SU-DHL-6 (cell line): ENCODE measurements at regions not wholly inside any gene's neighbourhood (a gene's known extent, or its start where the extent isn't known, plus 50 kb on each side); places are given as distances from the start of the nearest gene placed in this dataset.

Source experiments
- H2AFZ ChIP-seq: fragments of 200-600 bp; sonication (generic); 2 replicates; pipeline ENCODE4 v1.6.1; 2014; ENCODE audit warnings: low read depth, mild to moderate bottlenecking, moderate library complexity, mixed read lengths, antibody characterized with exemption, low read length; ENCODE audit not compliant: severe bottlenecking
- H3F3A ChIP-seq: fragments of 200-600 bp; shearing (Covaris generic); 2 replicates; pipeline ENCODE4 v1.6.0; 2016; ENCODE audit warnings: antibody characterized with exemption, mild to moderate bottlenecking; ENCODE audit not compliant: insufficient read depth
- H3K27ac ChIP-seq: fragments of 200-600 bp; sonication (generic); 2 replicates; pipeline ENCODE4 v1.5.1; 2016; ENCODE audit warnings: low read depth, mild to moderate bottlenecking, low read length, moderate library complexity, mixed read lengths
- H3K27me3 ChIP-seq: fragments of 200-600 bp; sonication (generic), shearing (Covaris generic); 2 replicates; pipeline ENCODE4 v1.6.0; 2014; ENCODE audit warnings: mild to moderate bottlenecking, low read length
- H3K36me3 ChIP-seq: fragments of 200-600 bp; sonication (generic); 2 replicates; pipeline ENCODE4 v1.6.1; 2014; ENCODE audit warnings: mild to moderate bottlenecking, low read length, mixed read lengths
- H3K4me2 ChIP-seq: fragments of 300-600, 200-600 bp; shearing (Covaris generic), sonication (generic); 2 replicates; pipeline ENCODE4 v1.6.0; 2014; ENCODE audit warnings: low read length, low read depth, mild to moderate bottlenecking; ENCODE audit not compliant: poor library complexity, severe bottlenecking
- H3K4me3 ChIP-seq: fragments of 200-600 bp; sonication (generic); 2 replicates; pipeline ENCODE4 v1.5.1; 2014; ENCODE audit warnings: antibody characterized with exemption, low read length, mild to moderate bottlenecking, mixed read lengths; ENCODE audit not compliant: insufficient read depth, poor library complexity, severe bottlenecking
- H3K79me2 ChIP-seq: fragments of 200-600 bp; sonication (generic); 2 replicates; pipeline ENCODE4 v1.6.1; 2014; ENCODE audit warnings: mild to moderate bottlenecking, low read length, moderate library complexity; ENCODE audit not compliant: insufficient read depth
- H3K9ac ChIP-seq: fragments of 200-600 bp; sonication (generic); 2 replicates; pipeline ENCODE4 v1.7.0; 2014; ENCODE audit warnings: mild to moderate bottlenecking, low read length
- H3K9me2 ChIP-seq: fragments of 200-600 bp; sonication (generic); replicated peaks from 2 replicates; pipeline ENCODE4 v1.6.1; 2014; ENCODE audit warnings: low read length; ENCODE audit not compliant: insufficient read depth
- H3K9me3 ChIP-seq: fragments of 200-600 bp; sonication (generic); 2 replicates; pipeline ENCODE4 v1.6.1; 2014; ENCODE audit warnings: low read length, mixed read lengths; ENCODE audit not compliant: insufficient read depth
- H4K20me1 ChIP-seq: fragments of 200-600 bp; sonication (generic); 2 replicates; pipeline ENCODE4 v1.6.1; 2014; ENCODE audit warnings: low read depth, mild to moderate bottlenecking, antibody characterized with exemption, low read length, moderate library complexity, mixed read lengths
- EZH2phosphoT487 ChIP-seq: fragments of 200-600 bp; sonication (generic), shearing (Covaris generic); conservative IDR thresholded peaks from 2 replicates; pipeline ENCODE4 v1.6.1; 2018; ENCODE audit warnings: mild to moderate bottlenecking, antibody characterized with exemption, low read length, moderate library complexity, mixed read lengths
- TF ChIP-seq, protein P1 (sequence below): fragments of 200-600 bp; sonication (generic); IDR thresholded peaks from one replicate; pipeline ENCODE4 v1.5.1; 2017; ENCODE audit warnings: antibody characterized with exemption, mild to moderate bottlenecking, low read length, moderate library complexity; ENCODE audit not compliant: insufficient read depth, poor library complexity, severe bottlenecking

DNA sequence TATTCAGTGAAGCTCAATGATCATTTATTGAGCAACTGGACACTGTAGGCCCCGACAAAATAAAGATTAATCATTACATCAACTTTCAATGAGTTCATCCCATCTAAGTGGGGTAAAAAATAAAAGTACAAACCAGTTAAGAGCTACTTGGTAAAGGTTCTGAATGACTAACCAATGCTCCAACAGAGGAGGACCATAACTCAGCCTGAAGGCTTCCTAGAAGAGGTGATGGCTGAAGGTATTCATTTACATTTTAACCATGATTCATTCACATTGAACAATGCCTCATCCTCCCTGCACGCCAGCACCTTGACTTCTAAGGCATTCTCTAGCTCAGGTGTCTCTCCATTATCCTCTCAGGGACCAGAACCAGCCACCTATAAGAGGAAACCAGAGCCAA, 201.4 kb downstream of the ZNF462 start:
- no peaks in the 10 kb centered on the region for H3K9me3 ChIP-seq
- no peaks in the 10 kb centered on the region for H3K79me2 ChIP-seq
- no peak overlapping the region for H3K9ac ChIP-seq
- H3K36me3 ChIP-seq: no peaks in the 10 kb centered on the region
- no peaks in the 10 kb centered on the region for H3F3A ChIP-seq
- no peak for TF ChIP-seq EZH2phosphoT487
- TF ChIP-seq, protein P1, sequence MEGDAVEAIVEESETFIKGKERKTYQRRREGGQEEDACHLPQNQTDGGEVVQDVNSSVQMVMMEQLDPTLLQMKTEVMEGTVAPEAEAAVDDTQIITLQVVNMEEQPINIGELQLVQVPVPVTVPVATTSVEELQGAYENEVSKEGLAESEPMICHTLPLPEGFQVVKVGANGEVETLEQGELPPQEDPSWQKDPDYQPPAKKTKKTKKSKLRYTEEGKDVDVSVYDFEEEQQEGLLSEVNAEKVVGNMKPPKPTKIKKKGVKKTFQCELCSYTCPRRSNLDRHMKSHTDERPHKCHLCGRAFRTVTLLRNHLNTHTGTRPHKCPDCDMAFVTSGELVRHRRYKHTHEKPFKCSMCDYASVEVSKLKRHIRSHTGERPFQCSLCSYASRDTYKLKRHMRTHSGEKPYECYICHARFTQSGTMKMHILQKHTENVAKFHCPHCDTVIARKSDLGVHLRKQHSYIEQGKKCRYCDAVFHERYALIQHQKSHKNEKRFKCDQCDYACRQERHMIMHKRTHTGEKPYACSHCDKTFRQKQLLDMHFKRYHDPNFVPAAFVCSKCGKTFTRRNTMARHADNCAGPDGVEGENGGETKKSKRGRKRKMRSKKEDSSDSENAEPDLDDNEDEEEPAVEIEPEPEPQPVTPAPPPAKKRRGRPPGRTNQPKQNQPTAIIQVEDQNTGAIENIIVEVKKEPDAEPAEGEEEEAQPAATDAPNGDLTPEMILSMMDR: no peak
- no peaks in the 10 kb centered on the region for H3K27me3 ChIP-seq
- H3K27ac ChIP-seq: no peak overlapping the region
- H3K9me2 ChIP-seq: no peaks in the 10 kb centered on the region
- no peak overlapping the region for H3K4me2 ChIP-seq
- no peak overlapping the region for H3K4me3 ChIP-seq
- no peaks in the 10 kb centered on the region for H4K20me1 ChIP-seq
- no peak overlapping the region for H2AFZ ChIP-seq

- Histone ChIP-seq H3F3A (no peaks in the 10 kb centered on the region), H4K20me1 (no peaks in the 10 kb centered on the region), H3K27me3 (no peaks in the 10 kb centered on the region), H3K36me3 (no peaks in the 10 kb centered on the region), H3K9ac (no peak overlapping the region), H3K4me3 (no peak overlapping the region), H3K9me3 (no peaks in the 10 kb centered on the region), H2AFZ (no peak overlapping the region), H3K79me2 (no peaks in the 10 kb centered on the region), H3K4me2 (no peak overlapping the region), H3K27ac (no peak overlapping the region), H3K9me2 (no peaks in the 10 kb centered on the region)
- TF ChIP-seq, protein P1: no peak
- no peak for TF ChIP-seq EZH2phosphoT487
Observed at GRCh38 chr9:107065549-107065948, 202.6 kb downstream of the ZNF462 start.

GRCh38 chr9:107067739-107068416, 204.9 kb downstream of the ZNF462 start:
- H2AFZ ChIP-seq: no peak overlapping the region
- TF ChIP-seq EZH2phosphoT487: no peak
- TF ChIP-seq, protein P1: no peak
- H3K4me2 ChIP-seq: no peak overlapping the region
- H3F3A ChIP-seq: no peaks in the 10 kb centered on the region
- no peaks in the 10 kb centered on the region for H3K36me3 ChIP-seq
- H3K9me3 ChIP-seq: no peaks in the 10 kb centered on the region
- no peak overlapping the region for H3K27ac ChIP-seq
- no peaks in the 10 kb centered on the region for H3K79me2 ChIP-seq
- no peak overlapping the region for H3K9ac ChIP-seq
- H3K27me3 ChIP-seq: no peaks in the 10 kb centered on the region
- no peaks in the 10 kb centered on the region for H3K9me2 ChIP-seq
- no peak overlapping the region for H3K4me3 ChIP-seq
- no peaks in the 10 kb centered on the region for H4K20me1 ChIP-seq
